GM18502 (cell line): ENCODE measurements at regions not wholly inside any gene's neighbourhood (a gene's known extent, or its start where the extent isn't known, plus 50 kb on each side); places are given as distances from the start of the nearest gene placed in this dataset.
"Not testable (repeated sequence)": the region's sequence is repeated elsewhere in the genome, so short reads cannot be mapped to it uniquely, and the experiment has no call there.

Experiments
- ATAC-seq: cut with Tn5 transposase; IDR thresholded peaks from one replicate; pipeline ENCODE4 v1.9.1; 2021; ENCODE audit warnings: mild to moderate bottlenecking; ENCODE audit not compliant: unreplicated experiment, poor library complexity

GRCh38 chr1:177441281-177441680 is 270.5 kb downstream of the BRINP2 start:
- no peak for ATAC-seq

- ATAC-seq: no peak
These were observed 270.1 kb downstream of the BRINP2 start for GRCh38 chr1:177440821-177441220.

GRCh38 chr1:177439301-177439700 is 268.5 kb downstream of the BRINP2 start:
- ATAC-seq: no peak

GRCh38 chr1:177435364-177435763 is 264.6 kb downstream of the BRINP2 start:
- no peak for ATAC-seq

GRCh38 chr1:177432897-177433296 is 262.1 kb downstream of the BRINP2 start:
- ATAC-seq: no peak

GRCh38 chr1:177431123-177431522 is 260.4 kb downstream of the BRINP2 start:
- ATAC-seq: no peak

- ATAC-seq: no peak
These were observed 258.5 kb downstream of the BRINP2 start for GRCh38 chr1:177429234-177429633.

GRCh38 chr1:177427811-177428210 is 257.1 kb downstream of the BRINP2 start:
- ATAC-seq: no peak

- ATAC-seq: no peak
These were observed 255.7 kb downstream of the BRINP2 start for GRCh38 chr1:177426497-177426896.

- no peak for ATAC-seq
These were observed 254.4 kb downstream of the BRINP2 start for GRCh38 chr1:177425199-177425598.

- no peak for ATAC-seq
These were observed 254.0 kb downstream of the BRINP2 start for GRCh38 chr1:177424744-177425143.

GRCh38 chr1:177423090-177423489 is 252.3 kb downstream of the BRINP2 start:
- no peak for ATAC-seq

GRCh38 chr1:177413982-177414596 is 243.3 kb downstream of the BRINP2 start:
- ATAC-seq: no peak

- no peak for ATAC-seq
These were observed 240.6 kb downstream of the BRINP2 start for GRCh38 chr1:177411381-177411780.

GRCh38 chr1:177410179-177410766 is 239.5 kb downstream of the BRINP2 start:
- no peak for ATAC-seq

GRCh38 chr1:177406323-177406722 is 235.6 kb downstream of the BRINP2 start:
- ATAC-seq: not testable (repeated sequence)

- no peak for ATAC-seq
These were observed 221.6 kb downstream of the BRINP2 start for GRCh38 chr1:177392336-177392735.

- ATAC-seq: no peak
These were observed 215.3 kb downstream of the BRINP2 start for GRCh38 chr1:177385760-177386698.

GRCh38 chr1:177384461-177384860 is 213.7 kb downstream of the BRINP2 start:
- no peak for ATAC-seq

- ATAC-seq: no peak
These were observed 213.0 kb downstream of the BRINP2 start for GRCh38 chr1:177383715-177384114.

GRCh38 chr1:177377866-177378265 is 207.1 kb downstream of the BRINP2 start:
- ATAC-seq: no peak
